Neural crest cell (in vitro differentiated cells): ENCODE measurements at regions not wholly inside any gene's neighbourhood (a gene's known extent, or its start where the extent isn't known, plus 50 kb on each side); places are given as distances from the start of the nearest gene placed in this dataset.

Source experiments
- DNase-seq: peaks from one replicate; pipeline ENCODE4 v3.0.0; 2021; ENCODE audit warnings: low read depth, mixed read lengths, low spot score
- H3K27ac Mint-ChIP-seq: one replicate; pipeline ENCODE4 v1.8.0; 2021; ENCODE audit warnings: mild to moderate bottlenecking, mixed read lengths; ENCODE audit not compliant: unreplicated experiment
- H3K27me3 Mint-ChIP-seq: 2 replicates; pipeline ENCODE4 v1.8.0; 2021; ENCODE audit warnings: low read depth, mild to moderate bottlenecking, mixed read lengths
- H3K36me3 Mint-ChIP-seq: 2 replicates; pipeline ENCODE4 v1.8.0; 2021; ENCODE audit warnings: low read depth, mild to moderate bottlenecking, mixed read lengths
- H3K4me1 Mint-ChIP-seq: 2 replicates; pipeline ENCODE4 v1.8.0; 2021; ENCODE audit warnings: mixed read lengths
- H3K4me3 Mint-ChIP-seq: one replicate; pipeline ENCODE4 v1.8.0; 2021; ENCODE audit warnings: mild to moderate bottlenecking, mixed read lengths
- H3K9me3 Mint-ChIP-seq: 2 replicates; pipeline ENCODE4 v1.8.0; 2021; ENCODE audit warnings: mixed read lengths
- CTCF ChIP-seq: fragments of 200-600 bp; sonication (generic); conservative IDR thresholded peaks from 2 replicates; pipeline ENCODE4 v1.5.0; 2021; ENCODE audit warnings: antibody characterized with exemption, mild to moderate bottlenecking

- H3K36me3 Mint-ChIP-seq = no peaks in the 10 kb centered on the region
- peaks cover 7% of the 10 kb centered on the region for H3K9me3 Mint-ChIP-seq
- H3K4me1 Mint-ChIP-seq = no peaks in the 10 kb centered on the region
- no peak for TF ChIP-seq CTCF
- no peak overlapping the region for H3K4me3 Mint-ChIP-seq
- H3K27me3 Mint-ChIP-seq = no peaks in the 10 kb centered on the region
- DNase-seq = no peak
- no peak overlapping the region for H3K27ac Mint-ChIP-seq
These were observed 110.8 kb upstream of the AFF2 start for GRCh38 chrX:148389629-148390028.

GRCh38 chrX:148412006-148412405 lies 88.4 kb upstream of the AFF2 start:
- H3K36me3 Mint-ChIP-seq = no peaks in the 10 kb centered on the region
- no peak overlapping the region for H3K4me3 Mint-ChIP-seq
- H3K4me1 Mint-ChIP-seq = no peaks in the 10 kb centered on the region
- peaks cover 10% of the 10 kb centered on the region for H3K9me3 Mint-ChIP-seq
- TF ChIP-seq CTCF = no peak
- no peak for DNase-seq
- H3K27me3 Mint-ChIP-seq = no peaks in the 10 kb centered on the region
- no peak overlapping the region for H3K27ac Mint-ChIP-seq

- H3K27ac Mint-ChIP-seq = no peak overlapping the region
- no peak for DNase-seq
- H3K36me3 Mint-ChIP-seq = no peaks in the 10 kb centered on the region
- peaks cover 21% of the 10 kb centered on the region for H3K9me3 Mint-ChIP-seq
- H3K4me3 Mint-ChIP-seq = no peak overlapping the region
- TF ChIP-seq CTCF = no peak
- no peaks in the 10 kb centered on the region for H3K4me1 Mint-ChIP-seq
- no peaks in the 10 kb centered on the region for H3K27me3 Mint-ChIP-seq
These were observed 84.3 kb upstream of the AFF2 start for GRCh38 chrX:148416142-148416541.

GRCh38 chrX:148416931-148417330 lies 83.5 kb upstream of the AFF2 start:
- no peak for TF ChIP-seq CTCF
- Mint-ChIP-seq H3K4me3 (no peak overlapping the region), H3K9me3 (peaks cover 21% of the 10 kb centered on the region)

GRCh38 chrX:148417934-148418333 lies 82.5 kb upstream of the AFF2 start:
- Mint-ChIP-seq H3K27ac (no peak overlapping the region), H3K4me1 (no peaks in the 10 kb centered on the region), H3K27me3 (no peaks in the 10 kb centered on the region), H3K9me3 (peaks cover 21% of the 10 kb centered on the region), H3K4me3 (no peak overlapping the region), H3K36me3 (no peaks in the 10 kb centered on the region)
- no peak for DNase-seq
- TF ChIP-seq CTCF = no peak

More at GRCh38 chrX:148416931-148417330, 83.5 kb upstream of the AFF2 start:
- H3K4me1 Mint-ChIP-seq = no peaks in the 10 kb centered on the region
- no peak for DNase-seq
- no peak overlapping the region for H3K27ac Mint-ChIP-seq
- H3K27me3 Mint-ChIP-seq = no peaks in the 10 kb centered on the region
- no peaks in the 10 kb centered on the region for H3K36me3 Mint-ChIP-seq

GRCh38 chrX:148422526-148422925 lies 77.9 kb upstream of the AFF2 start:
- DNase-seq = no peak
- H3K9me3 Mint-ChIP-seq = peaks cover 16% of the 10 kb centered on the region
- no peak overlapping the region for H3K4me3 Mint-ChIP-seq
- no peak for TF ChIP-seq CTCF
- no peaks in the 10 kb centered on the region for H3K36me3 Mint-ChIP-seq
- peaks cover 5% of the 10 kb centered on the region for H3K4me1 Mint-ChIP-seq
- H3K27me3 Mint-ChIP-seq = no peaks in the 10 kb centered on the region
- no peak overlapping the region for H3K27ac Mint-ChIP-seq
